ENCODE measurements at regions not wholly inside any gene's neighbourhood (a gene's known extent, or its start where the extent isn't known, plus 50 kb on each side); places are given as distances from the start of the nearest gene placed in this dataset.

DNA sequence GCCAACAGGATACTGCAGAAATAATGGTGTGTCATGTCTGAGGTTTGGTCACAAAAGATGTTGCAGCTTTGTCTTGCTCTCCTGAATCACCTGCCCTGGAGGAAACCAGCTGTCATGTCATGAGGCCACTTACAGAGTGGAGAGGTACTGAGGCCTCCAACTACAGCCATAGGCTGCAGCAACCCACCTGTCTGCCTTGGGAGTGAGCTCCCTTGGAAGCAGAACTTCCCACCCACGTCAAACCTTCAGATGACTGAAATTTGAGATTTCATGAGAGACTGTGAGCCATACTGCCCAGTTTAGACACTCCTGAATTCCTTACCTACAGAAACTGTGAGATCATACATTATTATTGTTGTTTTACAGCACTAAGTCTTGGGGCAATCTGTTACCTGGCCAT, 475.9 kb downstream of the HS3ST3B1 start:
- Mint-ChIP-seq H3K27ac (peak overlapping the region; percentile 96), H3K4me3 (peak overlapping the region; percentile 66), H3K9me3 (peaks cover 7% of the 10 kb centered on the region), H3K4me1 (ENCODE audit: unreplicated experiment) (peaks cover 24% of the 10 kb centered on the region), H3K27me3 (peaks cover 5% of the 10 kb centered on the region), H3K36me3 (no peaks in the 10 kb centered on the region)
- DNase-seq (ENCODE audit: extremely low spot score, unreplicated experiment) = no peak
- TF ChIP-seq, protein P1, sequence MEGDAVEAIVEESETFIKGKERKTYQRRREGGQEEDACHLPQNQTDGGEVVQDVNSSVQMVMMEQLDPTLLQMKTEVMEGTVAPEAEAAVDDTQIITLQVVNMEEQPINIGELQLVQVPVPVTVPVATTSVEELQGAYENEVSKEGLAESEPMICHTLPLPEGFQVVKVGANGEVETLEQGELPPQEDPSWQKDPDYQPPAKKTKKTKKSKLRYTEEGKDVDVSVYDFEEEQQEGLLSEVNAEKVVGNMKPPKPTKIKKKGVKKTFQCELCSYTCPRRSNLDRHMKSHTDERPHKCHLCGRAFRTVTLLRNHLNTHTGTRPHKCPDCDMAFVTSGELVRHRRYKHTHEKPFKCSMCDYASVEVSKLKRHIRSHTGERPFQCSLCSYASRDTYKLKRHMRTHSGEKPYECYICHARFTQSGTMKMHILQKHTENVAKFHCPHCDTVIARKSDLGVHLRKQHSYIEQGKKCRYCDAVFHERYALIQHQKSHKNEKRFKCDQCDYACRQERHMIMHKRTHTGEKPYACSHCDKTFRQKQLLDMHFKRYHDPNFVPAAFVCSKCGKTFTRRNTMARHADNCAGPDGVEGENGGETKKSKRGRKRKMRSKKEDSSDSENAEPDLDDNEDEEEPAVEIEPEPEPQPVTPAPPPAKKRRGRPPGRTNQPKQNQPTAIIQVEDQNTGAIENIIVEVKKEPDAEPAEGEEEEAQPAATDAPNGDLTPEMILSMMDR (conservative IDR thresholded peaks at IDR 0.05) = no peak

DNA sequence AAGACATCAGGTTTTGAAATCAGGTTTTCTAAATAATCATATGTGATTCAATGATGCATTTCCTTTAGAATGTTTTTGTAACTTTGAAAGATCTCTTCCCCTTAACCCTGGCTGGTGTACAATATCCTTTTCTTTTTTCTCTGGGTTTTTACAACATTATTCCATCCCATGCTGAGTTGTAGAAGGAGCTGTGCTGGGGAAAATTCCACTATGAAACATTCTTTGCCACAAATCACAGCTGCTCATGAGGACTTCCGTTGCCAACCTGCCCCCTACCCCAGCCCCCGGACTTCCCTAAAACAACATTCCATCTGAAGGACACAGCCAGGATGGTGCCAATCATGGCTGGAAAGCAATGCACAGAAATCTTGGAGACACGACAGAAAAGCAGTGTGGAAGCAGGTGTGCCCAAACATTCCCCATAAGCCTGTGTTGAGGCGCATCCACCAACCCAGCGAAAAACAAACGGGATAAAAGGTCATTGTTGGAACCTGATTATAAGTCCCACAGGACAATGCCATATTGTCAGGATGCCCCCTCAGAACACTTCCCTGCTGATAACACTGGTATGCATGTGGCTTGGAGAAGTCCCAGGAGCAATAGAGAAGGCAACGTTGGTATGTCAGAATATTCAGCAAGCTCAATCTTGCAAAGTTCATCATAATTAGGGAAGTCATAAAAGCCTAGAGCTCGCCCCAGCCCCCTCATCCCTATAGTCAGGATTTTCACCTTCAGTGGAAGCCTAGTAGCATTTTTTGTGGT, 475.0 kb downstream of the HS3ST3B1 start:
- H3K4me3 Mint-ChIP-seq = no peak overlapping the region
- TF ChIP-seq, protein P1 (conservative IDR thresholded peaks at IDR 0.05) = no peak
- H3K9me3 Mint-ChIP-seq = peaks cover 7% of the 10 kb centered on the region
- H3K27me3 Mint-ChIP-seq = peaks cover 5% of the 10 kb centered on the region
- H3K27ac Mint-ChIP-seq = peak overlapping the region; percentile 96
- no peaks in the 10 kb centered on the region for H3K36me3 Mint-ChIP-seq
- no peak for DNase-seq (ENCODE audit: extremely low spot score, unreplicated experiment)
- H3K4me1 Mint-ChIP-seq (ENCODE audit: unreplicated experiment) = peaks cover 24% of the 10 kb centered on the region

GRCh38 chr17:14774774-14775173, 473.9 kb downstream of the HS3ST3B1 start:
- no peak for DNase-seq (ENCODE audit: extremely low spot score, unreplicated experiment)
- H3K4me1 Mint-ChIP-seq (ENCODE audit: unreplicated experiment) = peaks cover 24% of the 10 kb centered on the region
- H3K27me3 Mint-ChIP-seq = peaks cover 5% of the 10 kb centered on the region
- H3K9me3 Mint-ChIP-seq = peaks cover 7% of the 10 kb centered on the region
- no peak overlapping the region for H3K4me3 Mint-ChIP-seq
- H3K36me3 Mint-ChIP-seq = no peaks in the 10 kb centered on the region
- H3K27ac Mint-ChIP-seq = no peak overlapping the region
- TF ChIP-seq, protein P1 (conservative IDR thresholded peaks at IDR 0.05) = no peak

- no peak overlapping the region for H3K27ac Mint-ChIP-seq
- no peak overlapping the region for H3K4me3 Mint-ChIP-seq
- DNase-seq (ENCODE audit: extremely low spot score, unreplicated experiment) = no peak
- peaks cover 5% of the 10 kb centered on the region for H3K27me3 Mint-ChIP-seq
- TF ChIP-seq, protein P1 (conservative IDR thresholded peaks at IDR 0.05) = no peak
- H3K36me3 Mint-ChIP-seq = no peaks in the 10 kb centered on the region
- peaks cover 23% of the 10 kb centered on the region for H3K4me1 Mint-ChIP-seq (ENCODE audit: unreplicated experiment)
- H3K9me3 Mint-ChIP-seq = peaks cover 7% of the 10 kb centered on the region
These were observed 471.9 kb downstream of the HS3ST3B1 start for GRCh38 chr17:14772776-14773175.

- peaks cover 2% of the 10 kb centered on the region for H3K9me3 Mint-ChIP-seq
- H3K4me1 Mint-ChIP-seq (ENCODE audit: unreplicated experiment) = peaks cover 16% of the 10 kb centered on the region
- H3K27ac Mint-ChIP-seq = no peak overlapping the region
- peaks cover 3% of the 10 kb centered on the region for H3K36me3 Mint-ChIP-seq
- peaks cover 5% of the 10 kb centered on the region for H3K27me3 Mint-ChIP-seq
- no peak overlapping the region for H3K4me3 Mint-ChIP-seq
- no peak for DNase-seq (ENCODE audit: extremely low spot score, unreplicated experiment)
- TF ChIP-seq, protein P1 (conservative IDR thresholded peaks at IDR 0.05) = no peak
These were observed 470.7 kb downstream of the HS3ST3B1 start for GRCh38 chr17:14771543-14771942.

Data from type B pancreatic cell (in vitro differentiated cells).